ENCODE measurements at regions not wholly inside any gene's neighbourhood (a gene's known extent, or its start where the extent isn't known, plus 50 kb on each side); places are given as distances from the start of the nearest gene placed in this dataset.

DNA sequence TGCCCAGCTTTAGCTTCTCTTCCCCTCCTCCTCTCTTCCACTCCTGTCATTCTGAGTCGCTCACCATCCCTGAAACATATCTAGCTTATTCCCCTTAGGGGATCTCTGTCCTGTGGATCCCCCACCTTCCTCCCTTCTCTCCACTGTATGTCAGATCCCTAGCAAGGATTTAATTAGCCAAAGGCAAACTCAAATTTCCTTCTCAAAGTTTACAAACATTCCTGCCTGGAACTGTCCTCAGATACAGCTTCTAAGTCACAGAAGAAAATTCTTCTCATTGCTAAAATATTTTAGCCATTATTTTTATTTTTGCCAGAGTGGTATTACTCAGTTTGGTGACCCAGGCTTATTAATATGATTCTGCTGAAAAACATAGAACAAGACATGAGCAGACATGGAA lies 315.3 kb downstream of the CYP26B1 start:
- no peak for FAIRE-seq
- H4K20me1 ChIP-seq (replicated peaks; ENCODE audit: control insufficient read depth, insufficient read depth, low read length): no peaks in the 10 kb centered on the region
- H3K9ac ChIP-seq (ENCODE audit: insufficient read depth in 1 of 2, low read depth in 2 of 2, low read length in 2 of 2): no peak overlapping the region
- no TSS peak for BruUV-seq (replicated peaks)
- H3K9me3 ChIP-seq (replicated peaks; ENCODE audit: control insufficient read depth, insufficient read depth, low read depth, low read length): no peaks in the 10 kb centered on the region
- H3K27me3 ChIP-seq (ENCODE audit: control insufficient read depth in 2 of 2, insufficient read depth in 2 of 2, low read length in 2 of 2): peaks cover 19 to 40% of the 10 kb centered on the region in 2 experiments; a peak in 4 of 5 replicates
- in situ Hi-C loops (cut with MboI): no loop called here
- no peak for DNase-seq (ENCODE audit: extremely low read depth in 1 of 4, low spot score in 3 of 4)
- no peak overlapping the region for H3K4me3 ChIP-seq
- intact Hi-C loops (cut with micrococcal nuclease): no loop called here
- no peaks in the 10 kb centered on the region for H3K36me3 ChIP-seq (ENCODE audit: control insufficient read depth, insufficient read depth, low read length)
- ChIA-PET CTCF (ENCODE audit: low intra/inter-chr PET ratio) (no interaction called here), POLR2A (no interaction called here)
- TF ChIP-seq CBFB (CRISPR knock-in tag; IDR thresholded peaks at IDR 0.05) (no peak), FOSL1 (tag; conservative IDR thresholded peaks at IDR 0.05) (no peak), PHB2 (IDR thresholded peaks at IDR 0.05; ENCODE audit: low read depth) (no peak), ZNF146 (CRISPR knock-in tag; IDR thresholded peaks at IDR 0.05; ENCODE audit: unreplicated experiment) (no peak), FOXK1 (CRISPR knock-in tag; IDR thresholded peaks at IDR 0.05; ENCODE audit: borderline replicate concordance) (no peak), MAFK (IDR thresholded peaks at IDR 0.05; ENCODE audit: low read length) (no peak)
- TF ChIP-seq, protein P1, sequence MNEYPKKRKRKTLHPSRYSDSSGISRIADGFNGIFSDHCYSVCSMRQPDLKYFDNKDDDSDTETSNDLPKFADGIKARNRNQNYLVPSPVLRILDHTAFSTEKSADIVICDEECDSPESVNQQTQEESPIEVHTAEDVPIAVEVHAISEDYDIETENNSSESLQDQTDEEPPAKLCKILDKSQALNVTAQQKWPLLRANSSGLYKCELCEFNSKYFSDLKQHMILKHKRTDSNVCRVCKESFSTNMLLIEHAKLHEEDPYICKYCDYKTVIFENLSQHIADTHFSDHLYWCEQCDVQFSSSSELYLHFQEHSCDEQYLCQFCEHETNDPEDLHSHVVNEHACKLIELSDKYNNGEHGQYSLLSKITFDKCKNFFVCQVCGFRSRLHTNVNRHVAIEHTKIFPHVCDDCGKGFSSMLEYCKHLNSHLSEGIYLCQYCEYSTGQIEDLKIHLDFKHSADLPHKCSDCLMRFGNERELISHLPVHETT (CRISPR knock-in tag; conservative IDR thresholded peaks at IDR 0.05 in 1 of 2, IDR thresholded peaks at IDR 0.05 in 1 of 2): no peak
- no peaks in the 10 kb centered on the region for H3K9me1 ChIP-seq (ENCODE audit: control insufficient read depth, insufficient read depth, low read length)
- H3K27ac ChIP-seq (ENCODE audit: extremely low read depth, low read depth, low read length): no peak overlapping the region
- no peaks in the 10 kb centered on the region for H3K4me1 ChIP-seq (replicated peaks in 1 of 2; ENCODE audit: control insufficient read depth in 2 of 2, insufficient read depth in 2 of 2, low read length in 2 of 2)
- no peaks in the 10 kb centered on the region for H3K79me2 ChIP-seq (ENCODE audit: control insufficient read depth, insufficient read depth, low read length)
- WGBS (ENCODE audit: insufficient coverage, low coverage, missing lambda C conversion rate): 0% methylated on average over 1 of the region's 1 CpG
- H3K4me2 ChIP-seq (ENCODE audit: insufficient read depth, low read length): no peak overlapping the region
- no peak for ATAC-seq
- H2AFZ ChIP-seq (ENCODE audit: low read depth, low read length): no peak overlapping the region

Data from K562 (cell line).